ENCODE measurements at regions not wholly inside any gene's neighbourhood (a gene's known extent, or its start where the extent isn't known, plus 50 kb on each side); places are given as distances from the start of the nearest gene placed in this dataset.

DNA sequence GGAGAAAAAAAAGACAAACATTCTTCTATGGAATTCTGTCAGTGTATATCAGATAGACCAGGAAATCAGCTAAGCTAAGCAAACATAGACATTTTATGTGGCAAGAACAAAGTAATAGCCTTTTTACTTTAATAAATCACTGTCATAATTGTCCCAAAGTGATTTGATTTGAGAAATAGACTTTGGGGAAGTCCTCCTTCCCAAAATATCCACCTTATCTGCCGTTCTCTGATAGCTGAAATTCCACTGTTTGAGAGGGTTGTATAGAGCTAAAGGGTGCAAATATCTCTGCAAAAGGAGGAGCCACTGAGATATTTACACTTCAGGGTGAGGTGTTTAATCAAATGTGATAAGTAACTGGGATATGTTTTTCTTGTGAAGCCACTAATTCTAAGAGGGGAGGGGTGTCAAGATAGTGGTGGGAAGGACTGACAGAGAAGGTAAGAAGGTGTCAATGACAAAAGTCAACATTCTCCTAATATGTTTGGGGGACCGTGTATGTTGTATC is 544.4 kb upstream of the JAG1 start:
- TF ChIP-seq, protein P1, sequence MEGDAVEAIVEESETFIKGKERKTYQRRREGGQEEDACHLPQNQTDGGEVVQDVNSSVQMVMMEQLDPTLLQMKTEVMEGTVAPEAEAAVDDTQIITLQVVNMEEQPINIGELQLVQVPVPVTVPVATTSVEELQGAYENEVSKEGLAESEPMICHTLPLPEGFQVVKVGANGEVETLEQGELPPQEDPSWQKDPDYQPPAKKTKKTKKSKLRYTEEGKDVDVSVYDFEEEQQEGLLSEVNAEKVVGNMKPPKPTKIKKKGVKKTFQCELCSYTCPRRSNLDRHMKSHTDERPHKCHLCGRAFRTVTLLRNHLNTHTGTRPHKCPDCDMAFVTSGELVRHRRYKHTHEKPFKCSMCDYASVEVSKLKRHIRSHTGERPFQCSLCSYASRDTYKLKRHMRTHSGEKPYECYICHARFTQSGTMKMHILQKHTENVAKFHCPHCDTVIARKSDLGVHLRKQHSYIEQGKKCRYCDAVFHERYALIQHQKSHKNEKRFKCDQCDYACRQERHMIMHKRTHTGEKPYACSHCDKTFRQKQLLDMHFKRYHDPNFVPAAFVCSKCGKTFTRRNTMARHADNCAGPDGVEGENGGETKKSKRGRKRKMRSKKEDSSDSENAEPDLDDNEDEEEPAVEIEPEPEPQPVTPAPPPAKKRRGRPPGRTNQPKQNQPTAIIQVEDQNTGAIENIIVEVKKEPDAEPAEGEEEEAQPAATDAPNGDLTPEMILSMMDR (IDR thresholded peaks at IDR 0.05) = no peak
- TF ChIP-seq EZH2 (IDR thresholded peaks at IDR 0.05) = no peak
